ENCODE measurements at regions not wholly inside any gene's neighbourhood (a gene's known extent, or its start where the extent isn't known, plus 50 kb on each side); places are given as distances from the start of the nearest gene placed in this dataset.

- H3K27me3 ChIP-seq = no peaks in the 10 kb centered on the region
- H3K4me1 ChIP-seq = no peaks in the 10 kb centered on the region
- TF ChIP-seq POLR2A (IDR thresholded peaks at IDR 0.05) (no peak), CTCF (IDR thresholded peaks at IDR 0.05) (no peak)
- no peaks in the 10 kb centered on the region for H3K36me3 ChIP-seq (replicated peaks in 1 of 2; ENCODE audit: insufficient read depth in 1 of 2, low read depth in 2 of 2)
- no peak for DNase-seq
- no peak overlapping the region for H3K4me3 ChIP-seq
- H3K27ac ChIP-seq = no peak overlapping the region
- H3K9me3 ChIP-seq = no peaks in the 10 kb centered on the region
- intact Hi-C loops (cut with DNase I) = no loop called here
- WGBS, 2 donors = 45 to 56% methylated on average over 3 of the region's 3 CpGs
- no peak for ATAC-seq
Observed at GRCh38 chr13:59016250-59016649, 1147.5 kb downstream of the DIAPH3 start.

- Histone ChIP-seq H3K9me3 (no peaks in the 10 kb centered on the region), H3K27ac (no peak overlapping the region), H3K27me3 (no peaks in the 10 kb centered on the region), H3K4me1 (no peaks in the 10 kb centered on the region), H3K4me3 (no peak overlapping the region), H3K36me3 (replicated peaks in 1 of 2; ENCODE audit: insufficient read depth in 1 of 2, low read depth in 2 of 2) (no peaks in the 10 kb centered on the region)
- ATAC-seq (no peak), DNase-seq (no peak)
- WGBS, 2 donors = 86 to 93% methylated on average over 3 of the region's 3 CpGs
- intact Hi-C loops (cut with DNase I) = no loop called here
- TF ChIP-seq CTCF (IDR thresholded peaks at IDR 0.05) (no peak), POLR2A (IDR thresholded peaks at IDR 0.05) (no peak)
Observed at GRCh38 chr13:59024434-59024833, 1139.3 kb downstream of the DIAPH3 start.

- WGBS, 2 donors = 55 to 83% methylated on average over 2 of the region's 2 CpGs
- Histone ChIP-seq H3K27ac (no peak overlapping the region), H3K4me3 (no peak overlapping the region), H3K27me3 (no peaks in the 10 kb centered on the region), H3K36me3 (replicated peaks in 1 of 2; ENCODE audit: insufficient read depth in 1 of 2, low read depth in 2 of 2) (no peaks in the 10 kb centered on the region), H3K4me1 (no peaks in the 10 kb centered on the region), H3K9me3 (no peaks in the 10 kb centered on the region)
- ATAC-seq = no peak
- no peak for DNase-seq
- TF ChIP-seq CTCF (IDR thresholded peaks at IDR 0.05) = no peak
- TF ChIP-seq POLR2A (IDR thresholded peaks at IDR 0.05) = no peak
- intact Hi-C loops (cut with DNase I) = no loop called here
Observed at GRCh38 chr13:59034198-59034597, 1129.5 kb downstream of the DIAPH3 start.

- Histone ChIP-seq H3K36me3 (replicated peaks in 1 of 2; ENCODE audit: insufficient read depth in 1 of 2, low read depth in 2 of 2) (no peaks in the 10 kb centered on the region), H3K9me3 (no peaks in the 10 kb centered on the region), H3K27ac (no peak overlapping the region), H3K27me3 (no peaks in the 10 kb centered on the region), H3K4me1 (no peaks in the 10 kb centered on the region), H3K4me3 (no peak overlapping the region)
- ATAC-seq (no peak), DNase-seq (no peak)
- 88 to 95% methylated on average over 1 of the region's 1 CpG for WGBS, 2 donors
- intact Hi-C loops (cut with DNase I) = no loop called here
- TF ChIP-seq POLR2A (IDR thresholded peaks at IDR 0.05) (no peak), CTCF (IDR thresholded peaks at IDR 0.05) (no peak)
Observed at GRCh38 chr13:59038824-59039223, 1124.9 kb downstream of the DIAPH3 start.

GRCh38 chr13:59043016-59043415, 1120.7 kb downstream of the DIAPH3 start:
- no peak overlapping the region for H3K27ac ChIP-seq
- H3K27me3 ChIP-seq = no peaks in the 10 kb centered on the region
- WGBS, 2 donors = 93 to 97% methylated on average over 2 of the region's 2 CpGs
- no peak for ATAC-seq
- no peaks in the 10 kb centered on the region for H3K36me3 ChIP-seq (replicated peaks in 1 of 2; ENCODE audit: insufficient read depth in 1 of 2, low read depth in 2 of 2)
- H3K4me3 ChIP-seq = no peak overlapping the region
- TF ChIP-seq CTCF (IDR thresholded peaks at IDR 0.05) (no peak), POLR2A (IDR thresholded peaks at IDR 0.05) (no peak)
- intact Hi-C loops (cut with DNase I) = no loop called here
- no peak for DNase-seq
- H3K9me3 ChIP-seq = no peaks in the 10 kb centered on the region
- H3K4me1 ChIP-seq = no peaks in the 10 kb centered on the region
